NCI-H345 (cell line): ENCODE measurements at regions not wholly inside any gene's neighbourhood (a gene's known extent, or its start where the extent isn't known, plus 50 kb on each side); places are given as distances from the start of the nearest gene placed in this dataset.

Experiments used
- DNase-seq: peaks from one replicate; lab custom pipeline; 2025; lab: John Stamatoyannopoulos, UW

- DNase-seq, result no peak
Measured at GRCh38 chr10:108238261-108238660, 1073.8 kb upstream of the SORCS1 start.

- no peak for DNase-seq
Measured at GRCh38 chr10:108230478-108231170, 1066.1 kb upstream of the SORCS1 start.

GRCh38 chr10:108208732-108209131 lies 1044.2 kb upstream of the SORCS1 start:
- DNase-seq, result no peak

GRCh38 chr10:108208038-108208437 lies 1043.5 kb upstream of the SORCS1 start:
- no peak for DNase-seq

- DNase-seq, result no peak
Measured at GRCh38 chr10:108204528-108205305, 1040.2 kb upstream of the SORCS1 start.

GRCh38 chr10:108203905-108204527 lies 1039.5 kb upstream of the SORCS1 start:
- DNase-seq, result no peak

- no peak for DNase-seq
Measured at GRCh38 chr10:108187408-108188012, 1023.0 kb upstream of the SORCS1 start.

GRCh38 chr10:108184114-108184513 lies 1019.6 kb upstream of the SORCS1 start:
- DNase-seq, result no peak

- no peak for DNase-seq
Measured at GRCh38 chr10:108180878-108181277, 1016.4 kb upstream of the SORCS1 start.

- DNase-seq, result no peak
Measured at GRCh38 chr10:108169846-108170245, 1005.3 kb upstream of the SORCS1 start.

GRCh38 chr10:108167766-108168165 lies 1003.3 kb upstream of the SORCS1 start:
- DNase-seq, result no peak

GRCh38 chr10:108166401-108166800 lies 1001.9 kb upstream of the SORCS1 start:
- no peak for DNase-seq

GRCh38 chr10:108147346-108147745 lies 982.8 kb upstream of the SORCS1 start:
- no peak for DNase-seq

- no peak for DNase-seq
Measured at GRCh38 chr10:108141064-108141463, 976.6 kb upstream of the SORCS1 start.

GRCh38 chr10:108132303-108132702 lies 967.8 kb upstream of the SORCS1 start:
- no peak for DNase-seq

- no peak for DNase-seq
Measured at GRCh38 chr10:108130575-108130974, 966.1 kb upstream of the SORCS1 start.

- DNase-seq, result no peak
Measured at GRCh38 chr10:108112218-108112617, 947.7 kb upstream of the SORCS1 start.

GRCh38 chr10:108104551-108105156 lies 940.1 kb upstream of the SORCS1 start:
- no peak for DNase-seq

GRCh38 chr10:108097258-108097657 lies 932.8 kb upstream of the SORCS1 start:
- no peak for DNase-seq

- no peak for DNase-seq
Measured at GRCh38 chr10:108095932-108096925, 931.7 kb upstream of the SORCS1 start.
